HG03442 (cell line): ENCODE measurements at regions not wholly inside any gene's neighbourhood (a gene's known extent, or its start where the extent isn't known, plus 50 kb on each side); places are given as distances from the start of the nearest gene placed in this dataset.
"Not testable (repeated sequence)": the region's sequence is repeated elsewhere in the genome, so short reads cannot be mapped to it uniquely, and the experiment has no call there.

Experiments
- ATAC-seq: cut with Tn5 transposase; IDR thresholded peaks from one replicate; pipeline ENCODE4 v1.9.1; 2021; ENCODE audit warnings: mild to moderate bottlenecking, moderate library complexity; ENCODE audit not compliant: unreplicated experiment

DNA sequence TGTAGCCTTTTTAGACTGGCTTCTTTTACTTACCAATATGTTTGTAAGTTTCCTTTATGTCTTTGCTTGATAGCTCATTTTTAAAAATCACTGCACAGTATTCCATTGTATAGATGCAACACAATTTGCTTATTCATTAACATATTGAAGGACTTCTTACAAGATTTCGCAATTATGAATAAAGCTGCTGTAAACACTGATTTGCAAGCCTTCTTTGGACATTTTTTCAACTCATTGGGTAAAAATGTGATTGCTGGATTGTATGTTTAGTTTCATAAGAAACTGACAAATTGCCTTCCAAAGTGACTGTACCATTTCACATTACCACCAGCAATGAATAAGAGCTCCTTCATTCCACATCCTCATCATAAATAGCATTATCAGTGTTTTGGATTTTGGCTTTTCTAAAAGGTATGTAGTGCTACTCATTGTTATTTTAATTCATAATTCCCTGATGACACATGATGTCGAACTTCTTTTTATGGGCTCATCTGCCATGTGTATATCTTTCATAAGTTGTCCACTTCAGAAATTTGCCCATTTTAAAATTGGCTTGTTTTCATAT, 80.7 kb downstream of the TFAP2B start:
- ATAC-seq = no peak

DNA sequence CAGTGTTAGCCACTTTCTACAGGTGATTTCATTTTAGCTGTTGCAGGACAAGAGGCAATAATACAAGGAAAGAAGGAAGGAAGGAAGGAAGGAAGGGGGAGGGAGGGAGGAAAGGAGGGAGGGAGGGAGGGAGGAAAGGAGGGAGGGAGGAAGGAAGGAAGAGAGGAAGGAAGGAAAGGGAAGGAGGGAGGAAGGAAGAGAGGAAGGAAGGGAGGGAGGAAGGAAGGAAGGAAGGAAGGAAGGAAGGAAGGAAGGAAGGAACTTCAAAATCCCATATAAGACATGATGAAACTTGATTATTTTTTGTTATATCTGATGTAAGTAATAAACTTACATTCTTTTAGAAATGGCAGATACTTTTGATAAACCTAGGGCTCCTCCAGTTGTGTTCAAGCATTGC, 83.6 kb downstream of the TFAP2B start:
- ATAC-seq = no peak

DNA sequence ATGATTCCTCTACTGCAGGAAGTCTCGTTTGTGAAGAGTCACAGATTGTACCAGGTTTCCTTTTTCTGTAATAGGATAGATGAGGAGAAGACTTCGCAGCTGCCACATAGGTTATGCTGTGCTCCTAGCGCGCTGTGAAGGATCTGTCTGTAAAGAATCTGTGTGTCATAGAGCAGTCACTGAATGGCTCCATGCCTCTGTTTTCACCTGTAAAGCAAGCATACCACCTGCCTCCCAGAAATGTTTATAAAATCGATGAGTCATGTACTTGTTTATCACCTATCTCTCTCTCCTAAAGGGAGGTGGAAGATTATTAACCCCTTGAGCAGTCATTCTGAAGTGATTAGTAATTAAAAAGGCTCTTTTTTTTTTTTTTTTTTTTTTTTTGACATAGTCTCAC, 86.6 kb downstream of the TFAP2B start:
- no peak for ATAC-seq

DNA sequence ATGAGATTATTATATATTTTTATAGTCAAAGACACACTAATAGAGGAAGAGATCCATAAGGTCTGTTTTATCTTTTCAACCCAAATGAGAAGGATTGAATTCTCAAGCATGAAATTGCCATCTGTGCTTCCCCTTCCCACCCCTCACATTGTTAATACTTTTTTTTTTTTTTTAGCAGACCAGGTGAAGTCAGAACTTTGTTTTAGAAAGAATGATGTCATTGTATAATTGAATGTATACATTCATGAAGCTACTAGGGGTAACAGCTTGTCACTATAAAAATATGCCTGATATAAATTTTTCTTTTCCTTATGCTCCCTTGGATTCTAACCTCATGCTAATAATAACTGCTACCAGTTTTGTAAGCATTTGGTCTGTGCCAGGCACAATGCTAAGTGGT, 88.9 kb downstream of the TFAP2B start:
- no peak for ATAC-seq

DNA sequence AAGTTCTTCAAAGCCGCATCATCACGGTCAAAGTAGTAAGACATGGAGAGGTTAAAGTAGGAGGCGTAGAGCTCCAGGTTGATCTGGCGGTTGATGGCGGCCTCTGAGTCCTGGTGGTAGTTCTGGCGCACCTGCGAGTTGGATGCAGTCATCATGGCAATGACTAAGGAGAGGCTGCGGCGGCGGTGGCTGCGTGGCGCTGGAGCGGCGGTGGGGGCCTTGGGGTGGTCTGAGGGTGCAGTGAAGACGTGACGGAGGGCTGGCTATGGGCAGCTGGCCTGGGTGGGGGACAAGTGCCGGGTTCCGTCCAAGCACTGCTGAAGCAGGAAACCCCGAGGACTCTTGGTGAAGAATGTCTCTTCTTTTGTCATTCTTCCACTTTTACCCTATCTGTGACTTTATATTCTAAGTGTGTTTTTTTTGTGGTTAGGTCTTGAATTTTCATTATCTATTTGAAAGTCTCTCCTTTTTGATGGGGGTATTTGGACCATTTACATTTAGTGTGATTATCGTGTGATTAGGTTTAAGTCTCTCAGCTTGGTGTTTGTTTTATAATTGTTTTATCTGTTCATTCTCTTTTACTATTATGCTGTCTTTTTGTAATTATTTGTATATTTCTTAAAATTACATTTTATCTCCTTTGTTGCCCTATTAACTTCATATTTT, 94.6 kb downstream of the TFAP2B start:
- no peak for ATAC-seq

DNA sequence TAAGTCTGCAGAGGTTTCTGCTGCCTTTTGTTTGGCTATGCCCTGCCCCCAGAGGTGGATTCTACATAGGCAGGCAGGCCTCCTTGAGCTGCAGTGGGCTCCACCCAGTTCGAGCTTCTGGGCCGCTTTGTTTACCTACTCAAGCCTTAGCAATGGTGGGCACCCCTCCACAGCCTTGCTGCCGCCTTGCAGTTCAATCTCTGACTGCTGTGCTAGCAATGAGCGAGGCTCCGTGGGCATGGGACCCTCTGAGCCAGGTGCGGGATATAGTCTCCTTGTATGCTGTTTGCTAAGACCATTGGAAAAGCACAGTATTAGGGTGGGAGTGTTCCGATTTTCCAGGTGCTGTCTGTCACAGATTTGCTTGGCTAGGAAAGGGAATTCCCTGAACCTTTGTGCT, 102.7 kb downstream of the TFAP2B start:
- ATAC-seq = not testable (repeated sequence)

DNA sequence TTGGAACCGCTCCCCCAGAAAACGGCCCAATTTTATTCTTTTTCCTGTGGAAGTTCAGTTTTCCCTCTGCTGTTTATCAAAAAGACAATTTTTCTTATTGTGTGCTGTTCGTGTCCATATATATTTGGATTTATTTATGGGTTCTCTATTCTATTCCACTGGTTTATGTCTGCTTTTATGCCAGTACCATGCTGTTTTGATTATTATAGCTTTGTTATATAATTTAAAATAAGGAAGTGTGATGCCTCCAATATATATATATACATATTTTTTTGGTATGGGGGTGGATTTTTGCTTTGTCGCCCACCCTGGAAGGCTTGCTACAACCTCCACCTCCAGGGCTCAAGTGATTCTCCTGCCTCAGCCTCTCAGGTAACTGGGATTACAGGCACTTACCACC, 103.3 kb downstream of the TFAP2B start:
- no peak for ATAC-seq

DNA sequence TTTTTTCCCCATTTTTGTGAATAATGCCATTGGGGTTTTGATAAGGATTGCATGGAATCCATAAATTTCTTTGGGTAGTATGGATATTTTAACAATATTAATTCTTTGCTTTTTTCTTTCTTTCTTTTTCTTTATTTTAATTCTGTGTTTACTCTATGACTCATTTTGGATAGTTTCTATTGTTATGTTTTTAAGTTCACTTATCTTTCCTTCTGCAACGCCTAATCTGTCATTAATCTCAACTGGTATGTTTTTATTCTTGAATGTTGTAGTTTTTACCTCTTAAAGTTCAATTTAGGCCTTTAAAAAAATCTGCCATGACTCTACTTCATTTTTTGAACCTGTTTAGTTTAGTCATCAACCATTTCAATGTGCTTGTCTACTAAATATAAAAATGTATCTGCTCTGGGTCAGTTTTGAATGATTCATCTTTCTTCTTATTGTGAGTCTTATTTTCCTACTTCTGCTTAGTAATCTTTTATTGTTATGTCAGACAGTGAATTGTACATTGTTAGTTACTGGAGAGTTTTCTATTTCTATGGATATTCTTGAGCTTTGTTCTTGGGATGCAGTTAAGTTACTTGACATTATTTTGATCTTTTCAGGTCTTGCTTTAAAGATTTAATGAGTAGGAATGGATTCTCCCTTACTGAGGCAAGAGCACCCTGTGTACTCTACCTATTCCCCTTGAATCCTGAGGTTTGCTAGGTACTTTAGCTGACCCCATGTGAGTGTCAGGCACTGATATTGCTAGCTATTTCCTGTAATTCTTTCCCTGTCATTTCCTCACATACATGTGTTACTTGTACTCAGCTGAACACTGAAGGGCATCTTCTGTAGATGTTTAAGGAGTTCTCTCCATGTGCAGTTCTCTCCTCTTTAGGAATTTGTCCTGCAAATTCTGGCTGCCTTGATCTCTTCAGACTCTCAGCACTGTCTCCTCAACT, 104.2 kb downstream of the TFAP2B start:
- ATAC-seq = no peak

DNA sequence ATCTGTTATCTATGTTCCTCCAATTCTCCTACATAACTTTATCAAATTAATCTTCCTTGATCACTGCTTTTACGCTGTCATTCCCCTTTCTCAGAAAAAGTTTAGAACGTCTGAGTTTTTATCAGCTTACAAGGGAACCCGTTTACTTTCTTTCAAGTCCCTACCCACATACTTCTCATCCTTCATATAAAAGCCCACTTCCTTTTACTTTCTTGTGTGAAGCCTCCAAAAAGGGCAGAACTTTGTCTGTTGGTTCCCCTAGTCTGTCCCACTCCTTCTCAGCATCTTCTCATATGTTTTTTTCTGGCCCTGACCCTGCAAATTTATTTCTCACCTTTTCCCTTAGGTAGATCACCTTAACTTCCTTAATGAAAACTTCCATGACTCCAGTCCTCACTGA, 106.1 kb downstream of the TFAP2B start:
- ATAC-seq = no peak

DNA sequence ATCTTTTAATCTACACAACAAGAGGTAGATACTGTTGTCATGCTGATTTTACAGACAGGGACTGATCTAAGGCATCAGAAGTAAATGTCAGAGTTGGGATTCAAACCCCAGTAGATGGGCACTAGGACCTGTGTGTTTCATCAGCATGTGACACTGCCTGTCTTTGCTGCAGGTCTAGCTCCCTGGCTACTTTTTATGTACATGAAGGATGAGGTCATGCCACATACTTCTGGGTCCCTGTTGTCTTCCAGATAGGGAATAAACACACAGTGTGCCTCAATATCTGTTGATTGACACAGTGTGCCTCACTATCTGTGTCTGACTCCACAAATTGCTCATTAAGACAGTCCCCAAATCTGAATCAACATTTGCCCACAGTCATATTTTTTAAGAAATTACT, 106.9 kb downstream of the TFAP2B start:
- no peak for ATAC-seq

DNA sequence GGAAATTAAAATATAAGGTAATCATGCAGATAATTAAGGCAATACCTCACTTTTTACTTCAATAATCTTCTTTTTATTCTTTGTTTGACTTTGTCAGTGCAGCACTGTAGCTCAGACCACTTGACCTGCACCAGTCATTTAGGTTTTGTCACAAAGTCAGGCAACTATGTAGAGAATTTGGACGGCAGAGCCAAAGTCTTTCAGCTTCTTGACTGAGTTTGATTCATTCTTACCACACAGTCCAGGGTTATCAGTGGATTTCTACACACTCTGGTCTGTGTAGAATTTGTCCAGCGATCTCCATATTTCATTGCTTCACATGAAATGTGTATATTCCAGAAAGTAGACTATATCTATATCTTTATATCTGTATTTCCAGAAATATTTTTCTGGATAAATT, 107.3 kb downstream of the TFAP2B start:
- ATAC-seq = no peak

DNA sequence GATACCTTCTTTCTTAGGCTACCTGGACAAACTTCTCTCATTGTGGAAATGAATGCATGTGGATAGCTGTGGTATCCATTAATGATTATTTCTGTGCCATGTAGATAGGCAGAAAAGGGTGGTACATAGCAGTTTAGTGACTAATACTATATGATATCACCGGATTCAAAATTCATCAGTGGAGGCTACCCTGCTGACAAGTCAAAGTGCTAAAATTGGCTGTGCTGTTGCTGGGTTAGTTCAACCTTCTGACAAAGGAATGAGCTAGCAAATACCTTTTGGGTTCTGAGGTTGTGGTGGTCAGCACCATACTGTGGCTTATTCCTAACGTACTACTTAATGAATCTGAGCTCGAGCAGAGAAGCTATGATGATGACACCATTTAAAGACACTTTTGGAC, 109.1 kb downstream of the TFAP2B start:
- no peak for ATAC-seq

DNA sequence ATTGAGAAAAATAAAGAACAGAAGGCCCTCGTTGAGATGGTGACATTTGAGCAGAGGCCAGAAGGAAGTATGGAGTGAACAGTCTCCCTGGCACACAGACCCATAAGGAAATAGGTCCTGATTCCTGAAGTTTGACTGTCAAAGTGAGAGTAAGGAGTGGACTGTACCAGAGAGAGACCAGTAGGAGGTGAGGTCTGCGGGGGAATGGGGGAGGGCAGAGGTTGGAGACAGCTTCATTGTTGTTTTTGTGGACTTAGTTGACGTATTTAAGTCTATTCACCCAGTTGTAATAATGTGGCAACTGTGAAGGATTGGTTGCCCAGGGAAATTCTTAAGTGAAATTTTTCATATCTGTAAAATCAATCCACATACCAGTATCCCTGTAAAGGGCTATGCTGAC, 110.7 kb downstream of the TFAP2B start:
- no peak for ATAC-seq

DNA sequence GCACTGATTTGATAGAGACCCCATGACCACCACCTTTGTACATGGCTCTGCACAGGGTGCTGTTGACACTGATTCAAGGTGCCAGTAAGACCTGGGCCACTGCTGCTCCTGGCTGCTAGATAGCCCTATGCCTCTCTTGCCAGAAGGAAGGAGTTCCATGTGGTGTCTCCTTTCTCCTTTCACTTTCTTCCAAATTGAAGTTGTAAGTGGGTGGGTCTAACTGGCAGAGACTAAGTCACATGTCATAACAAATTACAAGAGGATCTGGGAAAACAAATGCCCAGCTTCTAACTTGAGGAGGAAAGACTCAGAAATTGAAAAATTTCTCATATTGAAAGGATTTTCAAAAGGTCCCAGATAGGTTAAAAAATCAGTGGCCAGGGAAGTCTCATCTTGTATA, 116.8 kb downstream of the TFAP2B start:
- no peak for ATAC-seq

DNA sequence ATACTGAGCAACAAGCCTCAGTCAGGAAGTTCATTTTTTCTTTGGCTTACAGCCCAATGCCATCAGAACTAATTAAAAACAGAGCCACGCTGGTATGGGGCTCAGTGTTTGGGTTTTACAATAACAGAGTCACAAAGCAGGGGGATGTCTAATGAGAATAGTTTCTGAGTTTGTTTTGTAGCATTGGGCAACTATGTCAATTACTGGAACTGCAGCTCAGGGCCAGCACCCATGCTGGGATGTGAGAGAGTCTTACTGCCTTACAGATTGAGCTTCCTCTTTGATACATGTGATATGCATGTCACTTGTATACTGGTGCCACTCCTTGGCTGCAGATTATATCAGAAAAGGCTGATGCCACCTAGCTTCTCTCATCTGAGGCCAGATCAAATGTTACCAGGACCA, 117.6 kb downstream of the TFAP2B start:
- no peak for ATAC-seq

DNA sequence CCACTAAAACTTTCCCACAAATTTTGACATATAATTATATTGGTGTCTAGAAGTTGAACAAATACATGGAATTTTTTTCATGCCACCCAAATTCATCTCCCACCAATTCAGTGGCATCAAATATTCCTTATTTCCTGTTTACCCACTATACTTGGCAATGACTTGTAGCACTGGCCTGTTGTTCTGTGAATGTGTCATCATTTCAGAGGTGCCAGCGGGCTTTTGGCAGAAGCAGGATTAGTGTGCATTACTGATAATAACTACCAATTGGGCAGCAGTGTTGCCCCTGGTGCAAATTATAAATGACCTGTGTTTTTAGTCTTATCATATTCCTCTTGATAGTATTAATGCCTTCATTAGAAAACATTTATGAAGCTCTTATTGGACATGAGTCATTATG, 121.3 kb downstream of the TFAP2B start:
- no peak for ATAC-seq

DNA sequence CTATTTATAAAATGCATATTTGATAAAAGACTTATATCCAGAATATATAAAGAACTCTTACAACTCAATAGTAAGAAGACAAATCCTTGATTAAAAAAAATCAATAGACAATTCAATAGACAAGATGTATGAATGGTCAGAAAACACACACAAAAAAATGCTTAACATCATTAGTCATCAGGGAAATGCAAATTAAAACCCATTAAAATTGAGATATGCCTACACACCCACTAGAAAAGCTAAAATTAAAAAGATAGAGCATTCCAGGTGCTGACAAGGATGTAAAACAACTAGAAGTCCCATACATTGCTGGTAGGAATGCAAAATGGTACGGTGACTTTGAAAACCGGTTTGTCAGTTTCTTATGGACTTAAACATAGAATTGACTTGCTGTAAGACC, 127.1 kb downstream of the TFAP2B start:
- ATAC-seq = no peak

DNA sequence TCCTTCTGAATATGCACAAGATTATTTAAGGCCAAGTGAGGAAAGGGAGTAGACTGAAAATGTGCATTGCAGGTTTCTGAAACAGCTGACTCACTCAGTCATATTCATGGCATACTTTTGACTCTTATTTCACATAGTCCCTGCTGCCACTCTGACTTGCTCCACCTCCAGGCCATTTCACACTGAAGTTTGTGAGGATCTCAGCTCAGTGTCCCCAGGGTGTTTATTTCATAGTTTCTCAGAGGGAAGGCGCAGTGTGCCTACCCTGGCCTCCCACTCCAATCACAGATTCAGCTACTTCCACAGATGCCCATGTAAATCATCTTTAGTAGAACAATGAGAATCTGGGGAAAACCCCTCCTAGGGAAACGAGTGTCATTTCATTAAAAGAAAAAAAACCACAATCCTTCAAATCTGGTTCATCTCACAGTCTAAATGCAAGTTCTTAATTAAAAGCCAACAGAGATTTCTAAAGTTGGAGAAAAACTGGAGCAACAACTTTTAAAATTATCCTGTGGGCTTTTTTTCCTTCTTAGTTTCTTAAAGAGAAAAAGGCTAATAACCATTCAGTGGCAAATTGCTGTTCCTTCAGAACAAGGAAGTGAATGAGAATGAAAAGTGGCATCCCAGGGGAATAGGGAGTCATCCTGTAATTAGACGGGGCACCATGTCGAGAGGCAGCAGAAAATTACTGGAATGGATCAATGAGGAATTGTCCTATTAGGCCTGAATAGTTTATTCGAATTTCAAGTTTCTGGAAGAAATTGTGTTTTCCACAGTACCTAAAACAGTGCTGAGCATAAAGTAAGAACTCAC, 133.6 kb downstream of the TFAP2B start:
- no peak for ATAC-seq

DNA sequence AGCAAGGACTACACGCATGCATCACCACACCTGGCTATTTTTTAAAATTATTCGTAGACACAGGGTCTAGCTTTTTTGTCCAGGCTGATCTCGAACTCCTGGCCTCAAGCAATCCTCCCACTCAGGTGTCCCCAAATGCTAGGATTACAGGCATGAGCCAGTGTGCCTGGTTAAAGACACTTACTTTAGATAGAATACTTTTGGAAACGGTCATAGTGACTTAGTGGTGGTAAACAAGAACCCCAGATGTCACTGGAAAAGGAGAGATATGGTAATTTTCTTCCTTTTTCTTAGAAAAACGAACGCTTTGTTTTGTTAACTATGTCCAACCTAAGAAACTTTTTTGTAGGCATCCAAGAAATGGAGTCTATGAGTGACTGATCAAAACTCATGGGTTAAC, 137.3 kb downstream of the TFAP2B start:
- ATAC-seq = no peak

DNA sequence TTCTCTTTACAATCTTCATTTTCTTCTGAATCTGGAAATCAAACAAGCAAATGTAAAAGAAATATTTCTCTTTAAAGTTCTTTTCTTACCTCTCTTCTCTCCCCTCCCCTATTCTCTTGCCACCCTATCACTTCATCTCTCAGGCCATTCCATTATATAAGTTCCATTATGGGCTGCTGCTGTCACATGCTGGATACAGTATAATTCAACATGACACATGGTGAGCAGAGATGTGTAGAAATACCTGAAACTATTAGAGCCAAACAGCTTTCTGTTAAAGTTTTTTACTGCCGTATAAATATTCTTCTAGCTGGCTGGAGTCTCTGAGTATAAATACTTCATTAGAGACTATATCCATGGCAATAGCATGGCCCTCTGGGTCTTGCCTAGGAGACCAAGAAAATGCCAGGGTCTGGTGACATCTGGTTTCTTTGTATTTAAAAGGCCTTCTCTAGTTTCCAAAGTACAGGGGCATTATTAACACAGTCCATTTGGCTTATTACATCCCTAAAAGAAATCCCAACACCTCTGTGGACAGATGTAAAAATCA, 139.6 kb downstream of the TFAP2B start:
- ATAC-seq = no peak

DNA sequence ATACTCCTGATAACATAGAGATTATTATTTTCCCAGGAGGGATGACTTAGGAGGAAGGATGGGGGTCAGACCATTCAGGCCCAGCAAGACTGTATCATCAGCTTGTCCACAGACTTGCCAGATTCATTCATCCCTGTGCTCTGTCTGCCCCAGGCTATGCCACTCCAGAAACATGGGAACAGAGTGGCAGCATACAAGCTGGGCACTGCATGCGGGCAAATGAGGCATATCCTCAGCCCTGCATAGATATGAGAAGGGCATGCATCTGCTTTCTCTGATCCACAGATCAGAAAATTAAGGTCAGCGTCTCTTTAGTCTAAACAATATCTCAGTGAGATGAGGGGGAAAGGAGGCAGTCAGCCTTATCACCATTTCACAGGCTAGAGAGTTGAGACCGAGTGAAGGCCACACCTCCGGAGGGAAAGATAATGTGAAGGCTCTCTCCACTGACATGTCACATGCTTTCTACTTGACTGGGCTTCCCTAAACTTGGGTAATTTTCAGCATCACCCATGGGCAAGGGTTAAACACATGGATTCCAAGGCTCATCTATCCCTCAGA, 140.5 kb downstream of the TFAP2B start:
- ATAC-seq = no peak
